Spleen (tissue), 7 donors: ENCODE measurements at regions not wholly inside any gene's neighbourhood (a gene's known extent, or its start where the extent isn't known, plus 50 kb on each side); places are given as distances from the start of the nearest gene placed in this dataset.

Source experiments
- POLR2A ChIP-seq, 3 donors: fragments of 450-650 bp; IDR thresholded peaks; one replicate each; pipeline ENCODE4 v1.5.1; 2017; ENCODE audit warnings: antibody characterized with exemption in 3 of 3, mild to moderate bottlenecking in 1 of 3
- POLR2AphosphoS5 ChIP-seq, 3 donors: sonication (generic); formaldehyde crosslinking; IDR thresholded peaks; one replicate each; pipeline ENCODE4 v1.5.1; 2017; ENCODE audit warnings: antibody characterized with exemption in 3 of 3
- TF ChIP-seq, protein P1 (sequence below), 11 experiments: fragments of 200-600 bp in 7 of 11; fragments of 450-650 bp in 4 of 11; sonication (generic) in 4 of 11; IDR thresholded peaks in 8 of 11; conservative IDR thresholded peaks in 3 of 11; 1 replicate in 7 of 11; 2 replicates in 4 of 11; pipeline versions ENCODE4 v1.4.0 to v1.8.0; 2016 to 2021; ENCODE audit warnings: antibody characterized with exemption in 11 of 11, inconsistent platforms in 4 of 11, mild to moderate bottlenecking in 1 of 11
- donor health status: DM: no; HTN: no; CAD: no; lungs with moderate emphysema.
- donor health status: DM: no; HTN: no; CAD: no.
- donor health status: DM: no; HTN: no; CAD: no.

DNA sequence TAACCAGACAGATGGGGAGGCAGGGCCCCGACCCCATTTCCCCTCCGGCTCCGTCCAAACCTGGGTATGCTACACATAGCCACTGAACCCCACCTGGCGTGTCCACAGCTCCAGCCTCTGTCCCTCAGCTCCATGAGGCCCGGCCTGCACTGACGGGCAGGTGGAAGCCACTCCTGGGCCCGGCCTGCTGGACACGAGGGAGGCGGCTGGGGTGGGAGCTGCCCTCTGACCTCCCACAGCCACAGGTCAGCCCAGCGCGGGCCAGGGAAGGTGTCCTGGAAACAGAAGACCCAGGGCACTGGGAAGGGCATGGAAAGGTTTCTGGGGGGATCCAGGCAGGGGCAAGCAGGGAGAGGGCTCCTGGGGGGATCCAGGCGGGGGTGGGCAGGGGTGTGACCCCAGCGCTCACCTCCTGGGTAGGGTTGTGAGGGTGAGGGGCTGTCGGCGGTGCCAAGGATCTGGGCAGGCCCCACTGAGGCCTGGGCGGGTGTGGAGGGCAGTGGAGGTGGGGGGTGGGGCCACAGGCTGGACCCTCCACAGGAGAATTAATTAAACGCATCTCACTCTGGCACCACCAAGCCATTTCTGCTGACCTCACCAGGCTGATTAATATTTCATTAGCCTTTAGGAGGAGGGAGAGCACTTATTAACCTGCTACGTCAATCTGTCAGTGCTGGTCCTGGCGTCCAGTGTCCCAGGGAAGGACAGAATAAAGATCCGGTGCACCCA is 108.9 kb downstream of the UNCX start:
- TF ChIP-seq, protein P1, sequence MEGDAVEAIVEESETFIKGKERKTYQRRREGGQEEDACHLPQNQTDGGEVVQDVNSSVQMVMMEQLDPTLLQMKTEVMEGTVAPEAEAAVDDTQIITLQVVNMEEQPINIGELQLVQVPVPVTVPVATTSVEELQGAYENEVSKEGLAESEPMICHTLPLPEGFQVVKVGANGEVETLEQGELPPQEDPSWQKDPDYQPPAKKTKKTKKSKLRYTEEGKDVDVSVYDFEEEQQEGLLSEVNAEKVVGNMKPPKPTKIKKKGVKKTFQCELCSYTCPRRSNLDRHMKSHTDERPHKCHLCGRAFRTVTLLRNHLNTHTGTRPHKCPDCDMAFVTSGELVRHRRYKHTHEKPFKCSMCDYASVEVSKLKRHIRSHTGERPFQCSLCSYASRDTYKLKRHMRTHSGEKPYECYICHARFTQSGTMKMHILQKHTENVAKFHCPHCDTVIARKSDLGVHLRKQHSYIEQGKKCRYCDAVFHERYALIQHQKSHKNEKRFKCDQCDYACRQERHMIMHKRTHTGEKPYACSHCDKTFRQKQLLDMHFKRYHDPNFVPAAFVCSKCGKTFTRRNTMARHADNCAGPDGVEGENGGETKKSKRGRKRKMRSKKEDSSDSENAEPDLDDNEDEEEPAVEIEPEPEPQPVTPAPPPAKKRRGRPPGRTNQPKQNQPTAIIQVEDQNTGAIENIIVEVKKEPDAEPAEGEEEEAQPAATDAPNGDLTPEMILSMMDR (IDR thresholded peaks at IDR 0.05 in 8 of 11, conservative IDR thresholded peaks at IDR 0.05 in 3 of 11), result no peak
- no peak for TF ChIP-seq POLR2A (IDR thresholded peaks at IDR 0.05)
- no peak for TF ChIP-seq POLR2AphosphoS5 (IDR thresholded peaks at IDR 0.05)
